Activated CD4-positive, alpha-beta T cell treated with anti-CD3 and anti-CD28 coated beads for 4 hours (primary cell): ENCODE measurements at regions not wholly inside any gene's neighbourhood (a gene's known extent, or its start where the extent isn't known, plus 50 kb on each side); places are given as distances from the start of the nearest gene placed in this dataset.

ENCODE experiments used
- DNase-seq, 2 donors: peaks; one replicate each; pipeline ENCODE4 v3.0.0-alpha.2; 2020

GRCh38 chr12:69064734-69065443 lies 131.9 kb upstream of the CPM start:
- DNase-seq, result no peak

- no peak for DNase-seq
These were observed 132.8 kb upstream of the CPM start for GRCh38 chr12:69065775-69066174.

DNA sequence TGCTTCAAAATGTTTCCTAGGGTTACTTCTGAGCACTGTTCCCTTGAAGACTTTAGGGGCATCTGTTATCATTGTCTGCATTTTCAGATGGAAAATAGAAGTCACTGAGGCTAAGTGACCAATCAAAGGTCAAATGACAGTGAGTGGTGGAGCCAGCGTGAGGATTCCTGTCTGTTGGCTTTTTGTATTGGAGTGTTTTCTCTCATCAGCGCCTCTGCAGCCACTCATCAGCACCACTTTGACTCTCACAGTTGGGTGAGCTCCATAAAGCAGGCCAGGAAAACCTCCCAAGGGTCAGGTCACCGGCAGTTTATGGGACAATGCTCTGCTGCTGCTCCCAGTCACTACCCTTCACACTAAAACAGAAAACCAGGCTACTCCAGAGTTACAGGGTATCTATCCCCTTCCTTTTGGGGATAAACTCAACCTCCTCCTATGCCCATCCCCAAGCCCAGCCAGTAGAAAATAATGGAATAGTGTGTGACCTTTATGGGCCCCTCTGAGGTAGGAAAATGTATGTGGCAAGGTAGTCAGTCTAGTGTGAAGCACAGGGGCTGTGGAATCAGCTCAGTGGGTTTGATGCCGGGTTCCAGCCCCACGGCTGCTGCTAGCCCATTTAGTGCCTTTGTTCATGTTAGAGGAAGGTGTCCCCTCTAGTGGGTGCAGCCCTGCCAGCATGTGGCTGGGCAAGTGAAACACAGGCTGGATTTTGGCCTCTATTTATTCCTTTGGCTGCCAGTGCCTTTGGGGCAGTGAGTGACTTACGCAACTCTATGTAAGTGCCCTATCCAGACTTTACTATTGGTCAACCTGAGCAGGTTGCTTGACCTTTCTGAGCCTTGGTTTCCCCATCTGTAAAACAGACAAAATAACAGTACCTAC lies 133.8 kb upstream of the CPM start:
- no peak for DNase-seq

DNA sequence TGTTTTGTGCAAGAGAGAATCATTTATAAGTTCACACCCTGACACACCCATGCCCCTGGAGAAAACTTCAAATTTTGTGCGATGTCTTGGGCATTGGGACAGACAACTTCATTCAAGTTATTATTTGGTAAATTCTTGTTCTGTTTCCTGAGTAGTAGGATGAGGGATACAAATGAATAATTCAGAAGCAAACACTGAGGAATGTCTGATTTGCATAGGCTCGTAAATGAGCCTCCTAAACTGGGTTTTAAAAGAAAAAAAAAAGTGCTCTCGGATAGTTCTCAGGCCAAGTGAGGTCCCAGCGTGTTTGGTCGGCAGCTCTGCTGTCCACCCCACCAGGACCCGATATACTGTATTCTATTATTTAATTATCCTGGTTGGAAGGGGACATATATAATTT lies 134.7 kb upstream of the CPM start:
- DNase-seq, result no peak

GRCh38 chr12:69068448-69068847 lies 135.5 kb upstream of the CPM start:
- DNase-seq, result no peak

DNA sequence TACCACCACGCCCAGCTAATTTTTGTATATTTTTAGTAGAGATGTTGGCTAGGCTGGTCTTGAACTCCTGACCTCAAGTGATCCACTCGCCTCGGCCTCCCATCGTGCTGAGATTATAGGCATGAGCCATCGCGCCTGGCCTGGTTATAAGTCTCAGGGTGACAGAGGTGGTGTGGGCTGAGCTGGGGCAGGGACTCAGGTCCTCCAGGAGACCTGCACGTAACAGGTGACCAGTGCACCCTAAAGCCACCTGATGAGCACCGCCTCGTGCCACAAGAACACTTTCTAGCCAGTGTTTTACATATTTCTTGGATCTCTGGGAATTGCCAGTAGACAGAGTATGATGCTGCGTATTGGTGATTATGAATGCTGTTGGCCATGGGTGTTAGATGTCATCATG lies 136.5 kb upstream of the CPM start:
- DNase-seq, result no peak

GRCh38 chr12:69070319-69071090 lies 137.5 kb upstream of the CPM start:
- DNase-seq, result peak; percentile 45 to 55

DNA sequence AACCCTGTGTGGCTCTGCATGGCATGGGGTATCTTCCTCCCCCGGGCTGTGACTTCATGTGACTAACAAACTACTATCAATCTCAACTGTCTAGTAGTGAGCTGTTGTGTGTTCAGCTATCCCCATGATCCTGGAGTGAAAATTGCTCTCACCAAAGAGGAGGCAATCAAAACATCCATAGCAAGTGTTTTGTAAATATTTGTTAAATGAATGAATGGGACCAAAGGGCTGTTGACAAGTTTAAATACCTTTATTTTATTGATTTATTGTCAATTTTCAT lies 138.1 kb upstream of the CPM start:
- DNase-seq, result no peak

DNA sequence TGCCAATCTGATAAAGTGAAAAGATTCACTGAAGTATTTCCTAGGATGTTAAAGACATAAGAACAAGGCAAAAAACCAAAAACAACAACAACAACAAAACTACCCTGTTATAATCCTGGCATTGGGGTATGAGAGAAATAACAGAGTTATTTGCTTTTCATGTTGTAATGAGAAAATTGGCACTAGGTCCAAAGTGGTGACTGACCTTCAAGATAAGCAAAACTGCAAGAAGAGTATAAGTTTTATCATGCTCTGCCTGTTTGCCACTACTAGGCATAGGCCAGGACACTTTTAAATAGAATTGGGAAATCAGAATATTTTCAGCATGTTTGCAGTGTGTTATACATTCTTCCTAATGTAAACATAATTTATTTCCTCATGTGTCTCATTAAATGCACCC lies 140.1 kb upstream of the CPM start:
- DNase-seq, result no peak

DNA sequence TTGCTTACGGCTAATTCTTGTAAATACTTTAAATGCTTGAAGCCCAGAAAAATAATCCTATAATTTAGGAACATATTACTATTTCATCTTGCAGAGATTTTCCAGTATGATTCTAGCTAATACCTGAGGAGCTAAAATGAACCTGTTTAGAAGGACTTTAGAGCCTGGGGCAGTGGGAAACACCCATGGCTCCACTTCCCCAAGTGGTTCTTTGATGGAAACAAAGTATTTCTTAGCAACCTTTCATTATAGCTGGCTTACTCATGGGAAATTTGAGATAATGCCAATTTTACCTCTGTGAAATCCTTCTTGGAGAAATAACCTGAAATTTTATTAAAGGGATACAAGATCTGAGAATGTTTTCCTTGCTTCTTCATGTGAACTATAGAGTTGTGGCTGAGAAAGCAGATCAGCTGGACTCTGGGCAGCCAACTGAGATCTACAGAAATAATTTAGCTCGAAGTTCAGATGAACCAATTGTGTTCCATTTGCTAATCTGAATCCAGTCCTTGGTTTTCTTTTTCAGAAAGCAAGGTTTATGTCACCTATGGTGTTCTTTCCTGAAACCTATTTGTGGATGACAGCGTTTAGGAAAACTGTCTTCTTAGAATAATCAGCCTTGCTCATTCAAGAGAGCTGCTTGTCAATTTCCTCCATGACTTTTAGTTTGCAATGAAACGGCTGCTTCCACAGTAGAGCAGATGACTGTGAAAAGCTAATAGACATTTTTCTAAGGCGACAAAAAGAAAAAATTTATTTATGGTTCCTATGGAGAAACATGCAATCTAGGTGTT lies 141.8 kb upstream of the CPM start:
- DNase-seq, result no peak

DNA sequence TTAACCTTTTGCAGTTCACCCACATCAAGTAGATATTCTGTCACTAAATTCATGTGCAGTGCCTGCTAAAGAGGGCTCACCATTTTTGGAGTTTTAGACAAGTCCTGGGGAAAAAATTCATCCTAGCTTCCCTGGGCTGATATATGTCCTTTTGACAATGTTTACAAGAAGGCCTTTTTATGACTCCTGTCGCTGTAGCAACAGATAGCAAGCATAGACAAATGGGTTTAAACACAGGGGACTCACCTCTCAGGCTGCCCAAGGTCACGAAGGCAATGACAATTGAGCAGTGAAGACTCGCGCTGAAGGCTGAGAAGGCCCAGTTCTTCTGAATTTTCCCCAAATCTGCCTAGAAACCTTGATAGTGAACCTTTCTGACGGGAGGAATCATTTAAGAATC lies 150.7 kb upstream of the CPM start:
- no peak for DNase-seq

- DNase-seq, result no peak
These were observed 151.9 kb upstream of the CPM start for GRCh38 chr12:69084816-69085378.

DNA sequence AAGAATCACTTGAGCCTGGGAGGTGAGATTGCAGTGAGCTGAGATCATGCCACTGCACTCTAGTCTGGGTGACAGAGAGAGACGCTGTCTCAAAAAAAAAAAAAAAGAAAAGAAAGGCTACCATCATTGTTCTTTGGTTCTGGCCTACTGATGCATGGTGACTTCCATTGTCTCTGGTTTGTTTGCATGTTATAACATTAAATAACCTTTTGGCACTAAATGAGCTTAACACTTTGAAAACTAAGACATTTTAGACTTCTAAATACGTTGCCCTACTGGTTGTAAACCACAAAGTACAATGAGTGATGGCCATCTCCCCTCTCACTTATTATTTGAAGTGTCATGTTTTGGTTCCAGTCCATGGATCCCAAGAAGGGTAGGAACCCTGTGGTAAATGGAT lies 152.9 kb upstream of the CPM start:
- DNase-seq, result no peak

GRCh38 chr12:69087986-69088385 lies 151.4 kb upstream of the CPSF6 start:
- no peak for DNase-seq

DNA sequence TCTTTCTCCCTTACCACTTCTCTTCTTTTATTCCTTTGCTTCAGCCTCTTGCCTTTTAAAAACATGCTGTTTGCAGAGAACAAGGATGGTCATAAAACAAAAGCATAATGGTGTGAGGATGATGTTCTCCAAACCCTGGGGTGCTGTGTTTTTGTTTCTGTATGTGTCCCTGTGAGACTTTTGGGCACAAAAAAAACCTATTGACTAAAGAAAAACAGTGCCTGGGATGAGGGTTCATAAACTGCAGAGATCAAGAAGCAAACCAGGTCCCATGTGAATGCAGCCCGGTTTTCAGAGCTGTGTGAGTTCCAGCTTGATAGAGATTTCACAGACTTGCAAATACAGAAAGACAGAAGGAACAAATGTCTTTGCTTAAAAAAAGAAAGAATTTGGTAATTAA lies 148.6 kb upstream of the CPSF6 start:
- no peak for DNase-seq

DNA sequence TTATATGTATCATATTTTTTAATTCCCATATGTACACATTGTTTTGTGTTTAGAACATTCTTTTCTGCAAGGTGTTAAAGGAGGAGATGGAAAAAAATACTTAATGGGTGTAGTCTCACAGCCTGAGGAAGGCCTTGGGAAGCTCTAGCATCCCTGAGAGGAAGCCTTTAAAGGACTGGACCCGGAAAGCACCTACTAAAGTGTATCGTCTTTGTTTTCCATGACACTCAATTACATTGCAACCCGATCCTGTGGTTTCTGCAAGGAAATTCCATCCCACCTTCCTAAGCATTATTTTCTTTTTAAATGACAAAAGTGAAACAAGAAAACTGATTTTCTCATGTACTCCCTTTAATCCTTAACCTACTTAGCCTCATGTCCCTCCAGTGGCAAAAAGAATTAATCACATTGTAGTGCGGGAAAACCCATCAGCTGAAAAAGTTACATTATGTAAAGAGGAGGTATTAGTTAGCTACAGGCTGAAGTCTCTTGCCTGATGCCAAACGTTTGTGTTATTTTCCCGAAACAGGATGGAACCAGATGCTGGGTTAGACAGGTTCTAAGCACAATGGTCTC lies 147.8 kb upstream of the CPSF6 start:
- DNase-seq, result no peak

- no peak for DNase-seq
These were observed 147.2 kb upstream of the CPSF6 start for GRCh38 chr12:69092137-69092536.

GRCh38 chr12:69094606-69095216 lies 144.7 kb upstream of the CPSF6 start:
- DNase-seq, result no peak

- no peak for DNase-seq
These were observed 143.4 kb upstream of the CPSF6 start for GRCh38 chr12:69095765-69096477.

DNA sequence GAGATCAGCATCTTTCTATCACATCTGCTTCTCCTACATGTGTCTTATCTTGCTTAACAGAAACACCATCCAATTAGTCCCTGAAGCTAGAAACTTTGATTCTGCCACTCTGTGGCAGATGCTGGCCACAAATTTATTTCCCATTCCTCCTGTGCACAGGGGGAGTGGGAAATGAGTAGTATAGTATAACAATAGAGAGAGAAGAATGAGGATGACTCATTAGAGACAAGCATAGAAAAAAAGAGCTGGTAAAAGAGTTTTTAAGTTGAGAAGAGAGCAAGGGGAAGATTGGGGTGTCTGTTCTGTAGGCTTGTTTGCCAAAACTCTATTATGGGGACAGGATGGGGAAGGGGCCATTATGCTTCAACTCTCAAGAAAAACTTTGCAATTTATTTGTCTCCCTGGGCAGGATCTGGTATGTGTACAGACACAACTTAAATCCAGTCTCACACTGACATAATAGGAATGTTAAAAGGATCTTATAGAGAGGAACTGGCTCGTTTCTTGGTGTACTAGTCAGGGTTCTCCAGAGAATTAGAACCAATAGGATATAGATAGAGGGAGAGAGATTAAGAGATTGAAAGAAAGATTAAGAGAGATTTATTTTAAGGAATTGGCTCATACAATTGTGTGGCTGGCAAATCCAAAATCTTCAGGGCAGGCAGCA lies 142.6 kb upstream of the CPSF6 start:
- DNase-seq, result no peak
